GM03348 (cell line): ENCODE measurements at regions not wholly inside any gene's neighbourhood (a gene's known extent, or its start where the extent isn't known, plus 50 kb on each side); places are given as distances from the start of the nearest gene placed in this dataset.
"Not testable (repeated sequence)": the region's sequence is repeated elsewhere in the genome, so short reads cannot be mapped to it uniquely, and the experiment has no call there.

Experiments used
- DNase-seq: peaks from one replicate; pipeline ENCODE4 v3.0.0; 2012; ENCODE audit warnings: low spot score

- no peak for DNase-seq
Measured at GRCh38 chr10:33899578-33900531, 565.4 kb upstream of the NRP1 start.

GRCh38 chr10:33897291-33897752, 562.9 kb upstream of the NRP1 start:
- peak; percentile 15 for DNase-seq

- no peak for DNase-seq
Measured at GRCh38 chr10:33893506-33893905, 559.0 kb upstream of the NRP1 start.

- no peak for DNase-seq
Measured at GRCh38 chr10:33889371-33889770, 554.9 kb upstream of the NRP1 start.

- DNase-seq: no peak
Measured at GRCh38 chr10:33887188-33887587, 552.7 kb upstream of the NRP1 start.

GRCh38 chr10:33886299-33886698, 551.8 kb upstream of the NRP1 start:
- no peak for DNase-seq

- no peak for DNase-seq
Measured at GRCh38 chr10:33884604-33885003, 550.1 kb upstream of the NRP1 start.

GRCh38 chr10:33883881-33884280, 549.4 kb upstream of the NRP1 start:
- DNase-seq: no peak

GRCh38 chr10:33882996-33883395, 548.5 kb upstream of the NRP1 start:
- DNase-seq: no peak

- no peak for DNase-seq
Measured at GRCh38 chr10:33880291-33880690, 545.8 kb upstream of the NRP1 start.

GRCh38 chr10:33878238-33878786, 543.8 kb upstream of the NRP1 start:
- DNase-seq: no peak

- no peak for DNase-seq
Measured at GRCh38 chr10:33876584-33877400, 542.3 kb upstream of the NRP1 start.

- DNase-seq: no peak
Measured at GRCh38 chr10:33875924-33876583, 541.6 kb upstream of the NRP1 start.

- no peak for DNase-seq
Measured at GRCh38 chr10:33871061-33871956, 536.8 kb upstream of the NRP1 start.

GRCh38 chr10:33869481-33869880, 535.0 kb upstream of the NRP1 start:
- no peak for DNase-seq

- no peak for DNase-seq
Measured at GRCh38 chr10:33869028-33869427, 534.6 kb upstream of the NRP1 start.

- not testable (repeated sequence) for DNase-seq
Measured at GRCh38 chr10:33867199-33867789, 532.8 kb upstream of the NRP1 start.

- DNase-seq: no peak
Measured at GRCh38 chr10:33863352-33863751, 528.9 kb upstream of the NRP1 start.

- DNase-seq: no peak
Measured at GRCh38 chr10:33862536-33863105, 528.2 kb upstream of the NRP1 start.

GRCh38 chr10:33861833-33862232, 527.4 kb upstream of the NRP1 start:
- no peak for DNase-seq
